HG03159 (cell line): ENCODE measurements at regions not wholly inside any gene's neighbourhood (a gene's known extent, or its start where the extent isn't known, plus 50 kb on each side); places are given as distances from the start of the nearest gene placed in this dataset.

Experiments used
- ATAC-seq: cut with Tn5 transposase; IDR thresholded peaks from one replicate; pipeline ENCODE4 v1.9.1; 2021; ENCODE audit warnings: mild to moderate bottlenecking, moderate library complexity; ENCODE audit not compliant: unreplicated experiment

- ATAC-seq, result no peak
These were observed 258.1 kb downstream of the KLF6 start for GRCh38 chr10:3526727-3527501.

GRCh38 chr10:3525832-3526449 lies 259.1 kb downstream of the KLF6 start:
- ATAC-seq, result no peak

DNA sequence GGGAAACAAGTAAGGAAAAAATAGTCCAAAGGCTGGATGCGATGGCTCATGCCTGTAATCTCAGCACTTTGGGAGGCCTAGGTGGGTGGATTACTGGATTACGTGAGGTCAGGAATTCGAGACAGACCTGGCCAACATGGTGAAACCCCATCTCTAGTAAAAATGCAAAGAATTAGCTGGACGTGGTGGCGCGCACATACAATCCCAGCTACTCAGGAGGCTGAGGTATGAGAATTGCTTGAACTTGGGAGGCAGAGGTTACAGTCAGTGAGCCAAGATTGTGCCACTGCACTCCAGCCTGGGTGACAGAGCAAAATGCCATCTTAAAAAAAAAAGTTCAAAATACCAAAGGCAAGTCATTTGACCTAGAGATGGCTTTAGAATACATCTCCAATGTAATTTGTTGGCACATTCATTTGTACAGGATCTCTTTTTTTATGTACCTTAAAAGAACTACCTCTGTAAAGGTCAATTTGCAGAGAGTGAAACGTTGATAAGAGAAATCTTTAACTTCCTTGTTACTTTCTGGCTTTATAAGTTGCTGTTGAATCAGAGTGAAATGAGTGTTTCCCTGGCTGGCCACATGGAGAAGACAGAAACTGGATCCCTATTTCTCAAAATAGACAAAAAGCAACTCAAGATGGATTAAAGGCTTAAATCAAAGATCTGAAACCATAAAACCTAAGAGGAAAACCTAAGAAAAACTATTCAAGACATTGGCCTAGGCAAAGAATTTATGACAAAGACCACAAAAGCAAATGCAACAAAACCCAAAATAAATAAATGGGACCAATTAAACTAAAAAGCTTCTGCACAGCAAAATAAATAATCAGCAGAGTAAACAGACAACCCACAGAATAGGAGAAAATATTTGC lies 260.7 kb downstream of the KLF6 start:
- no peak for ATAC-seq

DNA sequence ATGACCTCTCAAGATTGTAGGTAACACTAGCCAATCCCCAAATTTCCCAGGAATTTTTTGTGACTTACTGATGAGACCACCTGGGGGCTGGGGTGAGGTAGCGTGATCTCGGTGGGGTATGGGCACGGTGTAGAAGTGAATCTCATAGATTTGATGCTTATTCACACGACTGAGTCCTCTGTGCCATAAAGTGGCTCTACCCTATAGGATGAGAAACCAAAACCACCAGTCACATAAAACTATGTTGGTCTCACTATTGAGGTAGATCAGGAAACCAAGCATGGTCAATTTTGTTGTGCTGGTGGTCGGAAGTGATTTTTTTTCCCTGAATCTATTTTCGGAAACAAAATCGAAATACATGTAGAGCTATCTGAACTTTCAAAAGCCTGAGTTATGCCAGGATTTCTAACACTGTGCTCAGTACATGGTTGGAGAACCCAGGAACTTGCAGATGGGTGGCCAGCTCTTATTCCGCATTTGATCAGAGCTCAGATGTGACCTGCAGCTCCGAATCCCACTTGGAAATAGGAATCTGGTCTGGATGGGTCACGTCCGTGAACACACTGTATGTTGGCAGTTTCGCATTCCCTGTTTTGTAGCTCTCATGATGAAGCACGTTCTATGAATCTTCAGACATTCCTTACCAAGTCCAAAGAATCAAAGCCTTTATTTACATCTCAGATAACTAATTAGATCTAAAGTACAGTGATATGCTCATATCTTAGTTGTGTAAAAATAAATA lies 261.5 kb downstream of the KLF6 start:
- ATAC-seq, result no peak

DNA sequence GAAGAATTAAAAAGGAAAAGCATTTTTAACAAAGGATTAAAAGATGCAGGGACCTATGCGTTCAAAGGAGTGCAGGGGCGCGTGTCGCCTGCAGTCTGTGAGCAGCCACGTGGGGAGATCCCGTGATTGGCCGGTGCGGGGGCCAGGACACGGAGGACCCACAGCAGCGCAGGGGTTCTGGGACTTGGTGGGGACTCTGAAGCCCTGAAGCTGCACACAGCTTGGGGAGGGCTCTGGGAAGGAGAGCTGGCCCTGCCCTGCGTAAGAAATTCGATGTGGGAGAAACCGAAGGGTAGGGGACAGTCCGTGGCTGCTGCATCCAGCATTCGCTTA lies 268.1 kb downstream of the KLF6 start:
- no peak for ATAC-seq

DNA sequence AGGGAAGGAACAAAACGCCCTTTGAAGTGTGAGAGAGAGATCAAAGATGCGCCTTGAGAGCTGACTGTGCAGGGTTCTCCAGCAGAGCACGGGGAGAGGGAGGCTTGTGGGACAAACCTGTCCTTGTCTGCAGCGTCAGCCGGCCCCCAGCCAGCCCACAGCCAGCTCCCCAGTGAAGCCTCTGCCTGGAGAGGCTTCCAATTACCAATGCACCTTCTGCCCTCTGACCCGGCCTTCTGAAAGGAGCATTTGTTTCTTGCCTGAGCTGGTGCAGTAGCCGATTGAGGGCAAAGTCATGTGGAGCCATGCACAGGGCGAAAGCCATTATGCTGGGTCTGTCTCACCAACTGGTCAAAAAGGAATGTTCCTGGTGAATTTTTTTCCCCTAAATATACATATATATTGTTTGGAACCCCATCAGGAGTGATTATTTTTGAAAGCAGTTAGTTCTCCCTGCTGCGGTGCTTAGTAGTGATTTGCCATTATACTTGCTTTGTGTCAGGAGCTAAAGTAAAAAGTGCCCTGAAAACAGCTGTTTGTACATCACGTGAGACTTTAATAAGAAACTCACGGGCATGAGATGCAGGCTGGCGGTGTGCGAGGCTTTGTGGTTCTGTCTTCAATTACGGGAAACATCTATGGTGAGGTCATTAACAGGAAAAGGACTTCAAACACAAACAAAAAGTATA lies 268.6 kb downstream of the KLF6 start:
- no peak for ATAC-seq

DNA sequence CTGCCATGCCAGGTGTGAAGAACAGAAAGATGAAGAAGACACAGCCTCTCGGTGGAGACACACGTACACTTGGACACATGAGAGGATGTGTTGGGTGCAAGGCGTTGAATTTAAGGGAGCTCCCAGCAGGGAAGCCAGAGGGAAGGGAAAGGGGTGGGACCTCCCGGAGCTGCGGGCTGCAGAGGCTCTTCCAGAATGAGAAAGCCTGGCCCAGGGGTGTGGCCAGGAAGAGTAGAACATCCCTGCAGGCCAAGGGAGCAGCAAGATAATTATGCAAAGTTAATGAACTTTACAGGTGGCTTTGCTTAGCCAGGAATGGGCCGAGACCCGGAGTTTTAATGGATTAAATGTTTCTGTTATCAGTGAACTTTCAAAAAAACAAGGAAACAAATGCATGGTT lies 270.3 kb downstream of the KLF6 start:
- ATAC-seq, result no peak

DNA sequence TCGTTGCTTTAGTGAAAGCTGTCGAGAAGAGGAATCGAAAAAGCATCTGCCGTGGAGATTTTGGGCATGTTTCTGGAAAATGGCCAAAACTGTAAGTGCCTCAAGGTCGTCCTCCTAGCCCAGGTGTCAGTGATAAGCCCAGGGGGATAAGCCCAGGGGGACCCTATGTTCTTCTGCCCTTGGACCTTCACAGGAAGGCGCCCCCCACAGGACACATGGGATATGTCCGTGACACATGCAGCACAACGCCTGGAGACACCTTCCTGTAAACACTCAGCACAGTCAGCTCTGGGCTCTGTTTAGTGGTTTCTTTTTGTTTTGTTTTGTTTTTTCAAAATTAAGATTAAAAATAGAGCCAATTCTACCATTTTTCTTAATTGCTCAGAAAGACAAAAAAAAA lies 272.7 kb downstream of the KLF6 start:
- no peak for ATAC-seq

DNA sequence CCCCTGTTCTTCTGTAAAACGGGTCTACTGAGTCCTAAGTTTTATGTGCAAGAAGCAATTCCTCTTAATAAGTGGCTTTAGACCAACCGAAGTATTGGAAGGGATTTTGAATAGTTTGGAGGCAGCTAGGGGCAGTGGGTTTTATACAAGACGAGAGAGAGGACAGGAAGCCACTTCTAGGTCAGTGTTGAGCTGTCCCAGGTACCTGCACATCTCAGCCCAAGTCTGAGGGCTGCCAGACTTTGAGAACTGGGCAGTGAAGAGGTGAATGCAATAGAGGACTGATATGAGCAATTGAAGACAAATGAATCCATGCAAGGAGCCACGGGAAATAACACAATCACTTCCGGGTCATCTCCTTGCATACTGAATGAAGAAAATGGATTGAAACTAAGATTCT lies 273.5 kb downstream of the KLF6 start:
- ATAC-seq, result no peak

GRCh38 chr10:3510741-3511140 lies 274.3 kb downstream of the KLF6 start:
- no peak for ATAC-seq

GRCh38 chr10:3509355-3509754 lies 275.7 kb downstream of the KLF6 start:
- ATAC-seq, result no peak

- no peak for ATAC-seq
These were observed 281.7 kb downstream of the KLF6 start for GRCh38 chr10:3503299-3503698.

GRCh38 chr10:3502673-3503072 lies 282.3 kb downstream of the KLF6 start:
- ATAC-seq, result no peak

- no peak for ATAC-seq
These were observed 284.6 kb downstream of the KLF6 start for GRCh38 chr10:3500408-3500856.

- no peak for ATAC-seq
These were observed 285.9 kb downstream of the KLF6 start for GRCh38 chr10:3499120-3499519.

- ATAC-seq, result no peak
These were observed 287.4 kb downstream of the KLF6 start for GRCh38 chr10:3497581-3497980.

DNA sequence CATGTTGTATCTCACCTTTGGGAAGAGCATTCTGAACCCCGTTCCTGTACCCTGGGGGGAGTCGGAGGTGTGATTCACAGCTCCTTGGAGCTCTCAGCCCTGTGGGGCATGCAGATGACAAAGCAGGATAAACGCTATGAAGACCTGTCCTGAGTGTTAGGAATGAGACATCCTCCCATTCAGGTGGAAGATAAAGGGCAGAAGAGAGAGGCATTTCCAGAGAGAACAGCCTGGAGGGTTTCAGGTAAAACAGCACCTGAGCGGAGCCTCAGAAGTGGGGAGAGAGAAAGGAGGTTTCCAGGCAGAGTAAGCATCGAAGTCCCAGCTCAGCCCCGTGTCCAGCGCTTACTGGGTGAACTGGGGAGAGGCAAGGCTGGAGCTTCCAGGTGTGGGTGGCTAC lies 288.9 kb downstream of the KLF6 start:
- no peak for ATAC-seq

DNA sequence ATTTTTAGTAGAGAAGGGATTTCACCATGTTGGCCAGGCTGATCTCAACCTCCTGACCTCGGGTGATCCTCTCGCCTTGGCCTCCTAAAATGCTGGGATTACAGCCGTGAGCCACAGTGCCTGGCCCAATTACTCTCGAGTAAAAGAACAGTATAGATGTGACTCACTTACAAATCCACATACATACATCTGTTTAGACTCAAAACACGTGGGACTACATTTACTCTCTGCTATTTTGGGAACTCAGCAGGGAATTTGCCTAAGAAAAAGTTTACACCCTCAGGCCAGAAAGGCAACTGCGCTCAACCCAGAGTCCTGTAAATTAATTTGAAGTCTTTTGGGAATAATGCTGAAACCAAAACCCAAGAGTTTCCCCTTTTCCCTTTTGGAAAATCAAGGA lies 289.7 kb downstream of the KLF6 start:
- ATAC-seq, result no peak

DNA sequence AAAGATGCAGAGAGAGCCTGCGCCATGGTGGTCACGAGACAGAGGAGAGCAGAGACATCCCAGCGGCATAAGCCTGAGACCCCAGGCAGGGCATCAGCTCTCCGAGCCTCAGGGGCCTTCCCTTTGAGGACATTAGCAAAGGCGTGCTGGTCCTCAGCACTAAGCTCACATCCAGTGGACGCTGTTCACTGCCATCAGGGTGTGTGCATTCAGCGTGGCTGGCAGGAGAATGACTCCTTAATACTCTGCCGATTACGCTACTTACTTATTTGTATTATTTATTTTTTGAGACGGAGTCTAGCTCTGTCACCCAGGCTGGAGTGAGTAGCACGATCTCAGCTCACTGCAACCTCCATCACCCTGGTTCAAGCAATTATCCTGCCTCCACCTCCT lies 290.2 kb downstream of the KLF6 start:
- ATAC-seq, result no peak

DNA sequence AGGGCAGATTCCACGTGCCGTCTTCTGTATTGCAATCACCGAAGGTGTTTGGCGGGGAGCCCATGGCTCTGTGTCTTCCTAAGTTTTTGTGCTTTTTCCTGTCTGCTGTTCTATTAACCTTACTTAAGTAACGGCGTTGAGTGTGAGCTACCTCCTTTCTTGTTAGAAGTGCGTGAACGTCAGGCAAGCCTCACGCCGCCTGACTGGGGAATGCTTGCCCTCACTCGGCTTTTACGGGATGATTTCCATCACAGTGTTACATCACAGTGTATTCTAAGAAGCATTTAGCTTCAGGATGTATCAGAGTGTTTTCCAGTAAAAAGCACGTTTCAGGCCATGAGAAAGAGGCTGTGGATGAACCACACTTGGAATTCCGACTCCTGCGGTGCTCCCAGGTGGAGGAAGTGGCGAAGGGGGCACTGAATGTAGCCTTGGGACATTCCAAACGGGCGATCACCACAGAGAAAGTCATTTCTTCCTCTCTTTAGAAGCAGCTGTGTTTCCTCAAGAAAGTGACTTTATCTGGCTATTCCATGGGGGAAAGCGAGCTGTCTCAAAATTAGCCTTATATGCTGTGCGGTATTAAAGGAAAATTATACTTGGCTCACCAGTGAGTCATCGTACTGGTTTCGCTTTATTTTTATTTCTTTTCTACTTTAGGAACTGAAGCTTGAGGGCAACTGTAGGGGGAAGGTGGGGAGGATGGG lies 290.7 kb downstream of the KLF6 start:
- no peak for ATAC-seq
